HL-60 (cell line): ENCODE measurements at regions not wholly inside any gene's neighbourhood (a gene's known extent, or its start where the extent isn't known, plus 50 kb on each side); places are given as distances from the start of the nearest gene placed in this dataset.

Experiments
- DNase-seq, 2 experiments: peaks; one replicate each; pipeline ENCODE4 v3.0.0-alpha.2; 2010 to 2020; ENCODE audit warnings: low read depth in 1 of 2, low spot score in 1 of 2
- H3K27ac ChIP-seq: fragments of 250-450 bp; sonication (Bioruptor Pico); replicated peaks from 2 replicates; pipeline ENCODE4 v1.5.1; 2020; ENCODE audit warnings: mild to moderate bottlenecking, moderate library complexity
- H3K27me3 ChIP-seq: fragments of 250-450 bp; sonication (Bioruptor Pico); 2 replicates; pipeline ENCODE4 v1.5.1; 2021; ENCODE audit warnings: mild to moderate bottlenecking, moderate library complexity; ENCODE audit not compliant: insufficient read depth, poor library complexity, severe bottlenecking
- H3K4me3 ChIP-seq: replicated peaks from 2 replicates; pipeline ENCODE4 v1.5.1; 2011; ENCODE audit warnings: mild to moderate bottlenecking, control low read depth, low read length; ENCODE audit not compliant: insufficient read depth
- CTCF ChIP-seq: IDR thresholded peaks from one replicate; pipeline ENCODE4 v1.5.1; 2011; ENCODE audit warnings: low read length, control low read depth, inconsistent platforms; ENCODE audit not compliant: insufficient read depth
- GABPA ChIP-seq: IDR thresholded peaks from 2 replicates; pipeline ENCODE4 v1.6.1; 2012; ENCODE audit warnings: low read depth
- POLR2AphosphoS5 ChIP-seq: IDR thresholded peaks from 2 replicates; pipeline ENCODE4 v1.6.1; 2012; ENCODE audit warnings: low read depth
- SPI1 ChIP-seq: IDR thresholded peaks from 2 replicates; pipeline ENCODE4 v1.6.1; 2012; ENCODE audit warnings: low read depth, mild to moderate bottlenecking, borderline replicate concordance
- TF ChIP-seq, protein P1 (sequence below): IDR thresholded peaks from 2 replicates; pipeline ENCODE4 v1.6.1; 2012; ENCODE audit warnings: low read depth; ENCODE audit not compliant: insufficient replicate concordance

DNA sequence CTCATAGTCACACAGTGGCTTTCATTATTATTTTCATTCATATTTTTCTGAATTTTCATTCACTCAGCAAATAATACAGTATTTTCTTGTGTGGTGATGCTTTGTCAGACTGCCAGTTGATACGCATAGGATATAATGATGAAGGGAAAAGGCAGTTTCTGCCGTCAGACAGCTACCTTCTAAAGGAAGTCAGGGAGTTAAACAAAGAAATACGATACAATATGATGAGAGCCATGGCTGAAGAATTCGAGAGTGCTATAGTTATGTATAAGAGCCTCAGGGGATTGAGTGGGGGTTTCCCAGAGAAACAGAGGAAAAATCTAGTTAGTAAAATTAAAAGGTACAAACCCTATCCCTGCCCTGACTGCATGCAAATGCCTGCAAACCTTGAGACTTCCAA is 479.1 kb downstream of the OLFM4 start:
- TF ChIP-seq CTCF, result no peak
- TF ChIP-seq, protein P1, sequence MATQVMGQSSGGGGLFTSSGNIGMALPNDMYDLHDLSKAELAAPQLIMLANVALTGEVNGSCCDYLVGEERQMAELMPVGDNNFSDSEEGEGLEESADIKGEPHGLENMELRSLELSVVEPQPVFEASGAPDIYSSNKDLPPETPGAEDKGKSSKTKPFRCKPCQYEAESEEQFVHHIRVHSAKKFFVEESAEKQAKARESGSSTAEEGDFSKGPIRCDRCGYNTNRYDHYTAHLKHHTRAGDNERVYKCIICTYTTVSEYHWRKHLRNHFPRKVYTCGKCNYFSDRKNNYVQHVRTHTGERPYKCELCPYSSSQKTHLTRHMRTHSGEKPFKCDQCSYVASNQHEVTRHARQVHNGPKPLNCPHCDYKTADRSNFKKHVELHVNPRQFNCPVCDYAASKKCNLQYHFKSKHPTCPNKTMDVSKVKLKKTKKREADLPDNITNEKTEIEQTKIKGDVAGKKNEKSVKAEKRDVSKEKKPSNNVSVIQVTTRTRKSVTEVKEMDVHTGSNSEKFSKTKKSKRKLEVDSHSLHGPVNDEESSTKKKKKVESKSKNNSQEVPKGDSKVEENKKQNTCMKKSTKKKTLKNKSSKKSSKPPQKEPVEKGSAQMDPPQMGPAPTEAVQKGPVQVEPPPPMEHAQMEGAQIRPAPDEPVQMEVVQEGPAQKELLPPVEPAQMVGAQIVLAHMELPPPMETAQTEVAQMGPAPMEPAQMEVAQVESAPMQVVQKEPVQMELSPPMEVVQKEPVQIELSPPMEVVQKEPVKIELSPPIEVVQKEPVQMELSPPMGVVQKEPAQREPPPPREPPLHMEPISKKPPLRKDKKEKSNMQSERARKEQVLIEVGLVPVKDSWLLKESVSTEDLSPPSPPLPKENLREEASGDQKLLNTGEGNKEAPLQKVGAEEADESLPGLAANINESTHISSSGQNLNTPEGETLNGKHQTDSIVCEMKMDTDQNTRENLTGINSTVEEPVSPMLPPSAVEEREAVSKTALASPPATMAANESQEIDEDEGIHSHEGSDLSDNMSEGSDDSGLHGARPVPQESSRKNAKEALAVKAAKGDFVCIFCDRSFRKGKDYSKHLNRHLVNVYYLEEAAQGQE, result no peak
- no peak for TF ChIP-seq POLR2AphosphoS5
- TF ChIP-seq SPI1, result no peak
- no peak for TF ChIP-seq GABPA
- Histone ChIP-seq H3K4me3 (no peak overlapping the region), H3K27me3 (no peaks in the 10 kb centered on the region), H3K27ac (no peak overlapping the region)
- no peak for DNase-seq

GRCh38 chr13:53512635-53513034 is 484.0 kb downstream of the OLFM4 start:
- H3K27me3 ChIP-seq, result no peaks in the 10 kb centered on the region
- H3K27ac ChIP-seq, result no peak overlapping the region
- H3K4me3 ChIP-seq, result no peak overlapping the region
- no peak for DNase-seq
- TF ChIP-seq CTCF (no peak), POLR2AphosphoS5 (no peak), GABPA (no peak), SPI1 (no peak)
- TF ChIP-seq, protein P1, result no peak

DNA sequence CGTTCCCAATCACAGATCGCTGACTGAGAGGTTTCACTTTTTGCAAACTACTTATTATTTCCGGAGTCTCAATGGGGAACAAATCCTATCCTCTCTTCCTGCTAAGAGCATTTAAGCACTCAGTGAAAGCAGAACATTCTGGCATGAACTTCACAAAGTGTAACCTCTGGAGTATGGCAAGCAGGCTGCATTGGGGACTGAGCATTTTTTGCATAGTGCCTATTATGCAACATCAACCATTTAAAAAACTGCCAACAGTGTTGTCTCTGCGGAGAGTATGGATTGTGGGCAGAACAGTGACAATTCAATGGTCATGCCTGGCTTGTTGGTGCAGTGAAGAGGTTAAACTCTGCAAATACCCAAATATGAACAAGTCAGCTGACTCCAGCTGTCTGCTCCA is 484.6 kb downstream of the OLFM4 start:
- no peak overlapping the region for H3K27ac ChIP-seq
- TF ChIP-seq SPI1, result no peak
- no peak for TF ChIP-seq POLR2AphosphoS5
- TF ChIP-seq, protein P1, result no peak
- no peak for TF ChIP-seq CTCF
- TF ChIP-seq GABPA, result no peak
- H3K27me3 ChIP-seq, result no peaks in the 10 kb centered on the region
- no peak for DNase-seq
- H3K4me3 ChIP-seq, result no peak overlapping the region
